ENCODE measurements at regions not wholly inside any gene's neighbourhood (a gene's known extent, or its start where the extent isn't known, plus 50 kb on each side); places are given as distances from the start of the nearest gene placed in this dataset.

DNA sequence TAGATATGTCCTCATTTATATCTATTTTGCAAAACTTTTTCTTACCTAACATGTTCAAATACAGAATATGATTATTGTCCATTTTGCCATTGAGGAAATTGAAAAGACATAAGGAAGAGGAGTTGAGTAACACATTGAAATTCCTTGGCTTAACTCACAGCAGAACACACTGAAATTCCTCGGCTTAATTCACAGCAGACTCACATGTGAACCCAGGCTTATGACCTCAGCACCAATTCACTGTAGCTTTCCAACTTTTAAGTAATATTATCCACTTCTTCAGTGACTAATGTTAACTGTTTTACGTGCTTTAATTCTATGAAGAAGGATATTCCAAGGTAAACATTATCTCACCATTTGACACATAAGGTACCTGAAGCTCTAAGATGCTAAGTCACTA is 597.5 kb upstream of the PFKP start:
- peaks cover 4 to 8% of the 10 kb centered on the region in 2 donors for H3K9me3 ChIP-seq
- 61 to 94% methylated on average over 2 of the region's 2 CpGs for WGBS, 2 donors (ENCODE audit: low coverage in 1 of 2)
- intact Hi-C loops (cut with DNase I; ENCODE audit: low total_unique reads): no loop called here
- in situ Hi-C loops (cut with MboI; ENCODE audit: low pct_ligation_motif_present in 1 of 4, low pct_unique_long_range_greater_than_20kb in 1 of 4, low sequenced_read_pairs in 3 of 4): no loop called here
- H3K27me3 ChIP-seq: no peaks in the 10 kb centered on the region
- no peaks in the 10 kb centered on the region for H3K36me3 ChIP-seq
- TF ChIP-seq POLR2AphosphoS5 (IDR thresholded peaks at IDR 0.05): no peak
- TF ChIP-seq POLR2A (IDR thresholded peaks at IDR 0.05): no peak
- TF ChIP-seq, protein P1, sequence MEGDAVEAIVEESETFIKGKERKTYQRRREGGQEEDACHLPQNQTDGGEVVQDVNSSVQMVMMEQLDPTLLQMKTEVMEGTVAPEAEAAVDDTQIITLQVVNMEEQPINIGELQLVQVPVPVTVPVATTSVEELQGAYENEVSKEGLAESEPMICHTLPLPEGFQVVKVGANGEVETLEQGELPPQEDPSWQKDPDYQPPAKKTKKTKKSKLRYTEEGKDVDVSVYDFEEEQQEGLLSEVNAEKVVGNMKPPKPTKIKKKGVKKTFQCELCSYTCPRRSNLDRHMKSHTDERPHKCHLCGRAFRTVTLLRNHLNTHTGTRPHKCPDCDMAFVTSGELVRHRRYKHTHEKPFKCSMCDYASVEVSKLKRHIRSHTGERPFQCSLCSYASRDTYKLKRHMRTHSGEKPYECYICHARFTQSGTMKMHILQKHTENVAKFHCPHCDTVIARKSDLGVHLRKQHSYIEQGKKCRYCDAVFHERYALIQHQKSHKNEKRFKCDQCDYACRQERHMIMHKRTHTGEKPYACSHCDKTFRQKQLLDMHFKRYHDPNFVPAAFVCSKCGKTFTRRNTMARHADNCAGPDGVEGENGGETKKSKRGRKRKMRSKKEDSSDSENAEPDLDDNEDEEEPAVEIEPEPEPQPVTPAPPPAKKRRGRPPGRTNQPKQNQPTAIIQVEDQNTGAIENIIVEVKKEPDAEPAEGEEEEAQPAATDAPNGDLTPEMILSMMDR (IDR thresholded peaks at IDR 0.05): no peak
- TF ChIP-seq EP300 (IDR thresholded peaks at IDR 0.05; ENCODE audit: low read depth): no peak
- no peaks in the 10 kb centered on the region for H3K4me1 ChIP-seq
- H3K4me3 ChIP-seq: no peak overlapping the region
- H3K27ac ChIP-seq: no peak overlapping the region
- no peak for DNase-seq

DNA sequence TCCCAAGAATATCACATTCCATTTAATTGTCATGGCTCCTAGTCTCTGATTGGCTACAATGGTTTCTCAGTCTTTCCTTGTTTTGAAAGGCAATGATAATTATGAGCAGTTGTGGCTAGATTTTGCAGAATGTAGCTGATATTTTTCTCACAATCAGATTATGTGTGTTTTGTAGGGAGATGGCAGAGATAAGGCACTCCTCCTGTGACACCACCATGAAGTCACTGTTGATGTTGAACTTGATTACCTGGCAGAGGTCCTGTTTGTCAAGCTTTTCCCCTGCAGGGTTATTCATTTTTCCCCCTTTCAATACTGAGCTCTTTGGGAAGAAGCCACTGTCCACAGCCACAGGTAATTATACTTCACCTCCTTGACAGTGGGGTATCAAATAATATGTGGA is 602.9 kb upstream of the PFKP start:
- Histone ChIP-seq H3K4me1 (no peaks in the 10 kb centered on the region), H3K27me3 (no peaks in the 10 kb centered on the region), H3K9me3 (peaks cover 11 to 13% of the 10 kb centered on the region in 2 donors), H3K27ac (no peak overlapping the region), H3K4me3 (no peak overlapping the region), H3K36me3 (no peaks in the 10 kb centered on the region)
- DNase-seq: no peak
- no peak for TF ChIP-seq POLR2A (IDR thresholded peaks at IDR 0.05)
- intact Hi-C loops (cut with DNase I; ENCODE audit: low total_unique reads) (no loop called here), in situ Hi-C loops (cut with MboI; ENCODE audit: low pct_ligation_motif_present in 1 of 4, low pct_unique_long_range_greater_than_20kb in 1 of 4, low sequenced_read_pairs in 3 of 4) (no loop called here)

DNA sequence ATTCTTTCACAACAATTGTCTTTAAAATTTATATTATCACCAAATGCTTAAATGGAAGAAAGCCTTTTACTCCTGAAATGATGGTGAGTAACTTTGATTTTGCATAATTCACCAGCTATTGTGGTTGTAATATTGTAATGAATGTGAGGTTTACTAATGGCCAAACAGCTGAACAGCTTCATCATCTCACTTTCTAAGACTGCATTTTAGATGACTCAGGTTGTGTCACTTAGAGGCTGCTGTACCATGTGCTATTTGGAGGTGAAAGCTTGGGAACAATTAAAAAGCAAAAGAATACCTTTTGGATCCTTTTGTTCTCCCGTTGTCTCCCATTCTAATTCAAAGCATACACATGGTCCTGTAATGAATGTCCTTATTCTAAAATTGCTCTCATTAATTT is 604.0 kb upstream of the PFKP start:
- no peak for DNase-seq
- in situ Hi-C loops (cut with MboI; ENCODE audit: low pct_ligation_motif_present in 1 of 4, low pct_unique_long_range_greater_than_20kb in 1 of 4, low sequenced_read_pairs in 3 of 4) (no loop called here), intact Hi-C loops (cut with DNase I; ENCODE audit: low total_unique reads) (no loop called here)
- Histone ChIP-seq H3K36me3 (no peaks in the 10 kb centered on the region), H3K9me3 (peaks cover 11 to 13% of the 10 kb centered on the region in 2 donors), H3K27ac (no peak overlapping the region), H3K4me3 (no peak overlapping the region), H3K27me3 (no peaks in the 10 kb centered on the region), H3K4me1 (no peaks in the 10 kb centered on the region)
- TF ChIP-seq POLR2A (IDR thresholded peaks at IDR 0.05) (no peak), EP300 (IDR thresholded peaks at IDR 0.05; ENCODE audit: low read depth) (no peak), POLR2AphosphoS5 (IDR thresholded peaks at IDR 0.05) (no peak)
- TF ChIP-seq, protein P1 (IDR thresholded peaks at IDR 0.05): no peak
- WGBS, 2 donors (ENCODE audit: low coverage in 1 of 2): 64 to 81% methylated on average over 1 of the region's 1 CpG

DNA sequence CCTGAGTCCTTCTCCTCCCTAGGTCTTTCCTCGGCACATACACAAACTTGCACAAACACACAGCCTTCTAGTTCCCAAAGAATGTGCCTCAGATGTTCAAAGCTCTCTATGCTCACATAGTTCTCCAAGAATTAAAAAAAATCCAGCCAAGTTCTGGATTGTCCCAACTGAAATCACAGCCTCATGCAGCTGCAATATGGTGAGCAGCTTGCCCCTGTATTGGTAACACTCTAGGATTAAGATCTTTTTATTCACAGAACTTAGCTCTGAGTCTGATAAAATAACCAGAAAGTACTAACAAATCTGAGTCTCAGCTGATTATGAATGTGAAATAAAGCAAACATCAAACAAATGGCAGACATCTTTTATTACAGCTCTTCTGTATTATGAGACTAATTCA is 604.8 kb upstream of the PFKP start:
- intact Hi-C loops (cut with DNase I; ENCODE audit: low total_unique reads): no loop called here
- Histone ChIP-seq H3K9me3 (peaks cover 11 to 13% of the 10 kb centered on the region in 2 donors), H3K27ac (no peak overlapping the region), H3K4me3 (no peak overlapping the region), H3K4me1 (no peaks in the 10 kb centered on the region), H3K36me3 (no peaks in the 10 kb centered on the region), H3K27me3 (no peaks in the 10 kb centered on the region)
- in situ Hi-C loops (cut with MboI; ENCODE audit: low pct_ligation_motif_present in 1 of 4, low pct_unique_long_range_greater_than_20kb in 1 of 4, low sequenced_read_pairs in 3 of 4): no loop called here
- 70 to 81% methylated on average over 1 of the region's 1 CpG for WGBS, 2 donors (ENCODE audit: low coverage in 1 of 2)
- TF ChIP-seq, protein P1 (IDR thresholded peaks at IDR 0.05): no peak
- TF ChIP-seq POLR2AphosphoS5 (IDR thresholded peaks at IDR 0.05) (no peak), POLR2A (IDR thresholded peaks at IDR 0.05) (no peak), EP300 (IDR thresholded peaks at IDR 0.05; ENCODE audit: low read depth) (no peak)
- no peak for DNase-seq

DNA sequence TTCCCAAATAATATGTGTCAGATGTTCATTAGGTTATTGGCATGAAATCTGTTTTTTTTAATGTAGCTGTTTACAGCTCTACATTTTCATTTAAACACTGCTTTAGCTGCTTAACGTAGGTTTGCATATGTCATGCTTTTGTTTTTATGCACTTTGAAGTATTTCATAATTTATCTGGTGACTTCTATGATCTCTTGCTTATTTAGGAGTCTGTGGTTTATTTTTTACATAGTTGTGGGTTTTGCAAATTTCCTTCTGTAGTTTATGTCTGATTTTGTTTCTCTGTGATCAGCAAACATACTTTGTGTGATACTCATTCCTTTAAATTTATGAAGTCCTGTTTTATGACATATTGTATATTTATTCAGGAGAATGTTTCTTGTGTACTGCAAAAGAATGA is 606.5 kb upstream of the PFKP start:
- in situ Hi-C loops (cut with MboI; ENCODE audit: low pct_ligation_motif_present in 1 of 4, low pct_unique_long_range_greater_than_20kb in 1 of 4, low sequenced_read_pairs in 3 of 4): no loop called here
- H3K36me3 ChIP-seq: no peaks in the 10 kb centered on the region
- no peak overlapping the region for H3K4me3 ChIP-seq
- DNase-seq: no peak
- H3K27ac ChIP-seq: no peak overlapping the region
- TF ChIP-seq POLR2AphosphoS5 (IDR thresholded peaks at IDR 0.05) (no peak), EP300 (IDR thresholded peaks at IDR 0.05; ENCODE audit: low read depth) (no peak), POLR2A (IDR thresholded peaks at IDR 0.05) (no peak)
- TF ChIP-seq, protein P1 (IDR thresholded peaks at IDR 0.05): no peak
- intact Hi-C loops (cut with DNase I; ENCODE audit: low total_unique reads): no loop called here
- 48 to 71% methylated on average over 1 of the region's 1 CpG for WGBS, 2 donors (ENCODE audit: low coverage in 1 of 2)
- peaks cover 11 to 13% of the 10 kb centered on the region in 2 donors for H3K9me3 ChIP-seq
- no peaks in the 10 kb centered on the region for H3K4me1 ChIP-seq
- H3K27me3 ChIP-seq: no peaks in the 10 kb centered on the region
